HS-5 (cell line): ENCODE measurements at regions not wholly inside any gene's neighbourhood (a gene's known extent, or its start where the extent isn't known, plus 50 kb on each side); places are given as distances from the start of the nearest gene placed in this dataset.

Experiments
- DNase-seq: peaks from one replicate; pipeline ENCODE4 v3.0.0-alpha.2; 2012; ENCODE audit warnings: low read depth

DNA sequence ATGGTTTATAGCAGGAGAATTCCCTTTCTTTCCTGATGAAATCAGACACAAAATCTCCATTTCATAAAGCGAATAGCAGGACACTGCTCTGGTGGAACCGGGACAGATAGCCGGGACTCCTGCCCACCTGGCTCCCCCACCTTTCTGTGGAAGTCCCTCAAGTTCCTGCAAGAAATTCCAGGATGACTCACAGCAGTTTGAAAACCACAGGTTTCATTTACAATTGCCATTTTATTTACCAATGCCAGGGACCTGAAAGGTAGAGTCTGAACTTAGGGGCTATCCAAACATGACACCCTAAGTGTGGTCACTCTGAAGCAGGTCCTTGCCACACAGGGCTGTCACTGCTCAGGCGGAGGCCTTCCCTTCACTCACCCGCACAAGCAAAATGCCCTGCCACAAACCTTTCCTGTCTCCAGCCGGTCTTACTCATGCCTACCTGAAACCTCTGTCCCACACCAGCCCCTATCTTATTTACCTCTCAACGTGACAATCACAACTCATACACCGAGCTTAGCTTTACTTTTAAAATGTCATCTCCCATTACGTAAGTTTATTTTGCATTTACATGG is 63.3 kb upstream of the TAF1L start:
- no peak for DNase-seq

DNA sequence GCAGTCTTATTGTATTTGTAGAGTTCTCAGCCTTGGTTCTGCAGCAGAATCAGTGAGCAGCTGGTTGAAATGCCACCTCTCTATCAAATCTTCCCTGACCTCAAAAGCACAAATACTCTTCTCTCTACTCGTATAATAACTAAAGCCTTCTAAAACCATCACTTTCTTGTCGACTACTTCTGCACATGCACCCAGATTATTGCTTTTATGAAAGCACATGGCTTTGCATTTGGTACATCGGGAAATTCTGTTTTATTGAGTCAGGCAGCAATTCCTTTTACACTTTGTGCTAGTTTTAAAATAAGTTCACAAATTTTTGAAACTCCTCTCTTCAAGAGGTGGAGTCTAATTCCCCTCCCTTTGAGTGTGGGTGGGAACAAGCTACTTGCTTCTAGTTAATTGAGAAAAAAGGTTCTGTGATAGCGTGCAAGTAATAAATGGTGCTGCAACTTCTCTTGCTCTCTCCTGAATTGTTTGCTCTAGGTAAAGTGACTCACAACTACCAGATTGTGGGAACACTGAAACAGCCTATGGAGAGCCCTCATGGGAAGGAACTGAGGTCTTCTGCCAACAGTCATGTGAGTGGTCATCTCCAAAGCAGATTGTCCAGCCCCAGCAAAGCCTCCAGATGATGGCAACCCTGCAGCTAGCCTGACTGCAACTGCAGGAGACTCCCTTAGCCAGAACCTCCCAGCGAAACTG is 66.0 kb upstream of the TAF1L start:
- DNase-seq: no peak

GRCh38 chr9:32703635-32704034 is 68.2 kb upstream of the TAF1L start:
- no peak for DNase-seq

GRCh38 chr9:32704343-32704742 is 68.9 kb upstream of the TAF1L start:
- DNase-seq: no peak

- DNase-seq: no peak
Observed at GRCh38 chr9:32705059-32705458, 69.6 kb upstream of the TAF1L start.

DNA sequence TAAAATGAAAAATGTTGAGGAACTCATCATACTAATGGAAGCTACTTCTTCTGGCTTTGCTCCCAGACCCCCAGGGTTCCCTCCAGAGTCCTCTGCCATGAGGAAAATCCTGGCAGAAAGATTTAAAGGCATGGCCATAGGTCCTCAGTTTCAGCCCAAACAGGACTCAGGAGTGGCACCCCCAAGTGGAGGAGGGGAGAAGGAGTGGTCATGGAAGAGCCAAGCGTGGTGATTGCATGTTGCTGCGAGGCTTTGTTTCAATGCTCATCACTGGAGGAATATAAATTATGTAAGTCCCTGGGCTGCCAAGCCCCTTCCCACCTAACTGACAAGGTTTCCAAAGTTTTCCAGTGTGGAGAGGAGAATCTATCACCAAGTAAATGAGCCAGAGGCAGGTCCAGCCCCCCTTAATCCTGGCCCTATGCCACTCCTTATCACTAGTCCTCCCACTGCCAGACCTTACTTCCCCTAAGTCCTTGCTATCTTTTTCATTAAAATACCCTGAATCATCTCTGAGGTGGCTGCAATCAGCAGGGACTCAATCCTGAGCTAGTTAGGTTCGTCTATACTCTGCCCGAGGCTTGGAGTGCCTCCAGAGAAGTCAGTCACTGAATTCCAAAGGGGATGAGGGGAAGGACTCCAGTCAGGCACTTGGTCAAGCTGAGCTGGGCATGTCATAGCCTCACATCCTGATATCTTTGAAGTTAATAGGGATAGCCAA is 70.7 kb upstream of the TAF1L start:
- DNase-seq: peak; percentile 43

GRCh38 chr9:32706725-32707100 is 71.2 kb upstream of the TAF1L start:
- no peak for DNase-seq

GRCh38 chr9:32707326-32707725 is 71.9 kb upstream of the TAF1L start:
- no peak for DNase-seq

- no peak for DNase-seq
Observed at GRCh38 chr9:32708480-32709150, 73.1 kb upstream of the TAF1L start.

- no peak for DNase-seq
Observed at GRCh38 chr9:32709871-32710270, 73.5 kb upstream of the TMEM215 start.

DNA sequence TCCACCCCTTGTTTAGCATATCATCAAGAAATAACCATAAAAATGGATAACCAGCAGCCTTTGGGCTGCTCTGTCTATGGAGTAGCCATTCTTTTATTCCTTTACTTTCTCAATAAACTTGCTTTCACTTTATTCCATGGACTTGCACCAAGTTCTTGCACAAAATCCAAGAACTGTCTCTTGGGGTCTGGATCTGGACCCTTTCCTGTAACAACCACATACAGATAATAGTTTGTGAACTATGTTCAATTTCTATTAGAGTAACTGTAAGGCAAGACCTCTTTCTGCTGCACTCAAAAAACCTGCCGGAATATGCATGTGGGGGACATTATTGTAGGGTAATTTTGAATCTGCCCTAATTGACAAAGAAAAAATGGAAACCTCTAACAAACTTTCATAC is 66.9 kb upstream of the TMEM215 start:
- DNase-seq: no peak

DNA sequence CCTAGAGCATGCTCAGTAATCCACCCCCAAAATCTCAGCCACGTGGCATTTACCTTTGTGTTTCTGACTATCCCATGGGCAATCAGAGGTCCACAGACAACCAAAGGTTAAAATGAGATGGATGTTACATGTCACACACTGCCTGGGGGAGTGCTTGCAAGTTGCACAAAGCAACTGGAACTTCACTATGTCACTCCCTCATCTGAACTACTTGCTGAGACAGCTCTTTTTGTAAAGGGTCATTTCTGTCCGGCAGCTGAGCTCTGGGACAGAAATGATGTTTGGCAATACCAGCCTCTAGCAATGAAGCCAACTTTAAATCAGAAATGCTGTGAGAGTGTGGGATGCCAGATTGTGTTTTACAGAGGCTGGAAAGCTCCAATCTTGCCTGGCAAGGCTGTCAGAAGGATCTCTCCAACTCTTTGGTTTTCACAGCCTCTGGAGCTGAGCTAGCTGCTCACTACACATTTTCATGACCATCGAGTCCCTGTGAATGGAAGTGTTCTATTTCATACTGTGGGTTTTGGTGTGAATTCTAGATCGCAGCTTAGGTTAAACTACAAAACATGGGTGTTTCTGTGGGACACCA is 66.3 kb upstream of the TMEM215 start:
- no peak for DNase-seq

GRCh38 chr9:32722704-32723103 is 60.6 kb upstream of the TMEM215 start:
- DNase-seq: no peak

DNA sequence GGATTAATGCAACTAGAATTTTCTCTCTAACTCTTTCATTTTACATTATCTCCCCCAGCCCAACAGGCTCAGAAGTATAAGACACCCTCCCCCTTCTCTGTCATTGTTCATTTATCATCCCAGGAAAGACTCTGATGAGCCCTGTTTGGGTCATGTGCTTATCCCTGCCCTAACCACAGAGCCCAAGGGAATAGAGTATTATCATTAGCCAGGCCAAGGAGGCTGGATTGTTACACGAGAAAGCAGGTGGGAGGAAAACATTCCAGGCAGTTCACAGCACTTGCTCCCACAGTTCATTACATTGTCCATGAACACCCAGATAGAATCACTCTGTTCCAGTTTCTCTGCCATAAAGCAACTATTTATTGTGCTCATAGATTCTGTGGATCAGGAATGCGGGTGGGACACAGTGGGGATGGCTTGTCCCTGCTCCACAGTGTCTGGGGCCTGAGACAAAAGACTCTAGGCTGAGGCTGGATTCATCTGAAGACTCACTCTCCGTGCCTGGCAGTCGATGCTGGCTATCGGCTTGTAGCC is 59.5 kb upstream of the TMEM215 start:
- no peak for DNase-seq

DNA sequence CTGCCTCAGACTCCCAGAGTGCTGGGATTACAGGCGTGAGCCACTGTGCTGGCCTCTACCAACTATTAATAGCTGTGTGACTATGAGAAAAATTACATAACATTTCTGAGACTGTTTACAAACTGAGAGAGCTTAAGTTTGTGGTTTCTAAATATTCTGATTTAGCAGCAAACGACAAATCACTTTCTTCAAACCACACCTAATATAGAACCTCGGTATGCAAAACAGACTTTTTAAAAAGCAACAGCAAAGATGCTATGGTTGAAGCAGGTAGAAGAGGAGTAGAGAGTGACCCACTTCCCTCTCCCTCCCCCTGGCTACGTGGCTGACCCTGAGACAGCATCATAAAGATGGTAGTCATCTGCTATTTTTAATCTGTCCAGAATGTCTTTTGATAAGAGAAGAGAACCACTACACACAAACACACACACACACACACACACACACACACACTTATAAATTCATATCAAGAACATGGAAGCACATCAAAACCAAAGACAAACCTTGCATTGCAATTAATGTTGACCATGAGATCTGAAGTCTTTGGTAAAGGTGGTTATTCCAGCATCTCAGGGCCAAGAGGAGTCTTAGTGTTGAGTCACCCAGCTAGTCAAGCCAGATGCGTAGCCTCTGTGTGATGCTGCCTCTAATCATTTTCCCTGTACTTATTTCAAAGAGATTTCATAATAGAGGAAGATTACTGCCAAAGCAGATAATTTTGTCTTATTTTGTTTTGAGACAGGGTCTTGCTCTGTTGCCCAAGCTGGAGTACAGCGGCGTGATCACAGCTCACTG is 58.1 kb upstream of the TMEM215 start:
- DNase-seq: no peak

DNA sequence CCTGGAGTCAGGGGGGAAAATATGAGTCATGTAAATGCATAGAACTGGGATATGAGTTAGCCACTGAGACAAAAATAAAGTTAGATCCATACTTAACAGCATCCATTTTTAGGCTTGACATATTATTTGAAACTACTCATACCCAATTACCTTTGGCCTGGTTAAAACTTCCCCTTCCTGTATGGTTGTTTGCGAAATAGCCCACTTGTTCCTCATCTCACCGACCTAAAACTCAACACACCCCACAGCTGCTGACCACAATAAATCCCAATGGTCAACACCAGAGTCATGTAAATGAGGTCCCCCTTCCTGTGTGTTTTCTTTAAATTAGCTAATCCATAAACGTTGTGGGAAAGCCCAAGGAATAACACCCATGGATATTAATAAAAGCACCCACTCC is 55.2 kb upstream of the TMEM215 start:
- DNase-seq: no peak
